Uterus (tissue), 2 donors: ENCODE measurements at regions not wholly inside any gene's neighbourhood (a gene's known extent, or its start where the extent isn't known, plus 50 kb on each side); places are given as distances from the start of the nearest gene placed in this dataset.

Experiments
- POLR2A ChIP-seq, 2 donors: fragments of 450-650 bp; IDR thresholded peaks; one replicate each; pipeline ENCODE4 v1.6.1; 2016; ENCODE audit warnings: antibody characterized with exemption in 2 of 2, mild to moderate bottlenecking in 1 of 2, moderate library complexity in 1 of 2
- TF ChIP-seq, protein P1 (sequence below), 4 experiments: fragments of 200-600 bp in 2 of 4; fragments of 450-650 bp in 2 of 4; sonication (generic) in 2 of 4; IDR thresholded peaks; one replicate each; pipeline ENCODE4 v1.5.1; 2016 to 2019; ENCODE audit warnings: antibody characterized with exemption in 4 of 4, mild to moderate bottlenecking in 2 of 4, moderate library complexity in 1 of 4

DNA sequence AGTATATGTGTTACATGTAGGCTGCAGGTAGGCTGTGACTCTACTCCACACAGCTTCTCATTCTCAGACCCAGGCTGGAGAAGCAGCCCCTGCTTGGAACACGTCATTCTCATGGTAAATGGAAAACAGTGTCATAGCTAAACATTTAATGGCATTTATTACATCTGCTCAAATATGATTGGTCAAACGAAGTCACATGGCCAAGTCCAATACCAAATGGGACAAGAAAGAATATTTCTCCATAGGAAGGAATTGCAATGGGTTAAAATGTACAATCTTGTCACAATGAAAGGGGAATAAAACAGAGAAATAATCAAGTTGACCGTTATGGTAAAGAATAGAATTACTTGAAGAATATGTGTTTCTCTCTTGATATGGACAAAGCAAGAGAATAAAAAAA lies 198.6 kb downstream of the ANAPC10 start:
- TF ChIP-seq, protein P1, sequence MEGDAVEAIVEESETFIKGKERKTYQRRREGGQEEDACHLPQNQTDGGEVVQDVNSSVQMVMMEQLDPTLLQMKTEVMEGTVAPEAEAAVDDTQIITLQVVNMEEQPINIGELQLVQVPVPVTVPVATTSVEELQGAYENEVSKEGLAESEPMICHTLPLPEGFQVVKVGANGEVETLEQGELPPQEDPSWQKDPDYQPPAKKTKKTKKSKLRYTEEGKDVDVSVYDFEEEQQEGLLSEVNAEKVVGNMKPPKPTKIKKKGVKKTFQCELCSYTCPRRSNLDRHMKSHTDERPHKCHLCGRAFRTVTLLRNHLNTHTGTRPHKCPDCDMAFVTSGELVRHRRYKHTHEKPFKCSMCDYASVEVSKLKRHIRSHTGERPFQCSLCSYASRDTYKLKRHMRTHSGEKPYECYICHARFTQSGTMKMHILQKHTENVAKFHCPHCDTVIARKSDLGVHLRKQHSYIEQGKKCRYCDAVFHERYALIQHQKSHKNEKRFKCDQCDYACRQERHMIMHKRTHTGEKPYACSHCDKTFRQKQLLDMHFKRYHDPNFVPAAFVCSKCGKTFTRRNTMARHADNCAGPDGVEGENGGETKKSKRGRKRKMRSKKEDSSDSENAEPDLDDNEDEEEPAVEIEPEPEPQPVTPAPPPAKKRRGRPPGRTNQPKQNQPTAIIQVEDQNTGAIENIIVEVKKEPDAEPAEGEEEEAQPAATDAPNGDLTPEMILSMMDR (IDR thresholded peaks at IDR 0.05): no peak
- no peak for TF ChIP-seq POLR2A (IDR thresholded peaks at IDR 0.05)
